Common myeloid progenitor, CD34-positive (primary cell): ENCODE measurements at regions not wholly inside any gene's neighbourhood (a gene's known extent, or its start where the extent isn't known, plus 50 kb on each side); places are given as distances from the start of the nearest gene placed in this dataset.

Experiments
- CTCF ChIA-PET: fragments of 350-600 bp; sonication (Branson Sonifier 250); formaldehyde crosslinking; loops from one replicate; lab custom pipeline; 2021; ENCODE audit warnings: antibody characterized with exemption; lab: Charles Lee
- POLR2A ChIA-PET: fragments of 350-600 bp; sonication (Branson Sonifier 250); formaldehyde crosslinking; loops from one replicate; lab custom pipeline; 2021; ENCODE audit warnings: antibody characterized with exemption; lab: Charles Lee
- DNase-seq, 3 donors: peaks; one replicate each; pipeline versions ENCODE4 v3.0.0 to v3.0.0-alpha.2; 2013
- H3K27ac ChIP-seq, 2 experiments: 1 replicate in 1 of 2; 2 replicates in 1 of 2; pipeline ENCODE4 v1.7.0; 2013; ENCODE audit warnings: inconsistent platforms in 2 of 2, low read length in 2 of 2, mild to moderate bottlenecking in 2 of 2, low read depth in 1 of 2, moderate library complexity in 1 of 2; ENCODE audit not compliant: severe bottlenecking in 2 of 2, insufficient read depth in 1 of 2, poor library complexity in 1 of 2
- H3K27me3 ChIP-seq, 5 experiments: replicated peaks in 2 of 5; 1 replicate in 3 of 5; 2 replicates in 2 of 5; pipeline versions ENCODE4 v1.6.1 to v1.7.0; 2013; ENCODE audit warnings: low read length in 4 of 5, mild to moderate bottlenecking in 2 of 5, moderate library complexity in 2 of 5, inconsistent platforms in 1 of 5; ENCODE audit not compliant: insufficient read depth in 5 of 5, control insufficient read depth in 4 of 5
- H3K36me3 ChIP-seq, 4 experiments: 1 replicate in 2 of 4; 2 replicates in 2 of 4; pipeline versions ENCODE4 v1.6.1 to v1.7.0; 2013; ENCODE audit warnings: low read length in 3 of 4, control low read depth in 1 of 4, mild to moderate bottlenecking in 1 of 4; ENCODE audit not compliant: control insufficient read depth in 4 of 4, insufficient read depth in 4 of 4
- H3K4me1 ChIP-seq, 4 experiments: 1 replicate in 3 of 4; 2 replicates in 1 of 4; pipeline versions ENCODE4 v1.6.1 to v1.7.1; 2013; ENCODE audit warnings: low read length in 3 of 4, mild to moderate bottlenecking in 3 of 4, control low read depth in 1 of 4, inconsistent platforms in 1 of 4, moderate library complexity in 1 of 4; ENCODE audit not compliant: control insufficient read depth in 4 of 4, insufficient read depth in 4 of 4; ENCODE audit errors: control extremely low read depth in 1 of 4
- H3K4me3 ChIP-seq, 7 experiments: 1 replicate in 4 of 7; 2 replicates in 3 of 7; pipeline versions ENCODE4 v1.5.1 to v1.7.0; 2013; ENCODE audit warnings: mild to moderate bottlenecking in 7 of 7, low read length in 6 of 7, moderate library complexity in 6 of 7, inconsistent platforms in 2 of 7, low read depth in 2 of 7, control low read depth in 1 of 7; ENCODE audit not compliant: insufficient read depth in 4 of 7, control insufficient read depth in 1 of 7; ENCODE audit errors: extremely low read depth in 1 of 7
- H3K9me3 ChIP-seq, 5 experiments: 1 replicate in 4 of 5; 2 replicates in 1 of 5; pipeline versions ENCODE4 v1.6.1 to v1.7.1; 2013; ENCODE audit warnings: low read length in 4 of 5, mild to moderate bottlenecking in 2 of 5, inconsistent platforms in 1 of 5, low read depth in 1 of 5, moderate library complexity in 1 of 5; ENCODE audit not compliant: control insufficient read depth in 4 of 5, insufficient read depth in 2 of 5; ENCODE audit errors: control extremely low read depth in 1 of 5
- WGBS: methylation state at CpG from one replicate; pipeline ENCODE4 v1.1.5; 2013; ENCODE audit not compliant: insufficient coverage; 5-methylcytosine and 5-hydroxymethylcytosine counted together

DNA sequence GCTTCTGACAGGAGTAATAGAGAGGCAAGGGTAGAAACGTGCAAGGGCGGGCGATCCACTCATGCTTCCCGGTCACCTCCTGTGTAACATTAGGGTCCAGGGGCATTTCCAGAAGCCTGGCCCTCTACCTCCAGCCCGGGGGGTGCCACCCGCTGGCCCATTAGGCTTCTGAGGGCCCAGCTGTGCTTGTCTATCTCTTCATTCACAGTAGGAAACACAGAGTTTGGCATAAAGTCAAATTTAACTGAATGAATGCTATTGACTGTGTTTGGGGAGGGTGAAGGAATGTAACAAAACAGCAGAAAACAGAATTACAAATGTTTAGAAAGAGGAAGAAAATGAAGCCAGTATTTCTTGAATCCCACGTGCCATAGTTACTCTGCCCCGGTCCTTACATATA lies 112.4 kb upstream of the SLC66A3 start:
- WGBS: 93% methylated on average over 6 of the region's 8 CpGs
- ChIA-PET CTCF (no interaction called here), POLR2A (no interaction called here)
- Histone ChIP-seq H3K27me3 (peaks cover 0 to 5% (median 0%) of the 10 kb centered on the region in 5 experiments), H3K9me3 (peaks cover 0 to 19% (median 3%) of the 10 kb centered on the region in 5 experiments), H3K27ac (no peak overlapping the region), H3K36me3 (no peaks in the 10 kb centered on the region), H3K4me3 (no peak overlapping the region), H3K4me1 (no peaks in the 10 kb centered on the region)
- DNase-seq: no peak

DNA sequence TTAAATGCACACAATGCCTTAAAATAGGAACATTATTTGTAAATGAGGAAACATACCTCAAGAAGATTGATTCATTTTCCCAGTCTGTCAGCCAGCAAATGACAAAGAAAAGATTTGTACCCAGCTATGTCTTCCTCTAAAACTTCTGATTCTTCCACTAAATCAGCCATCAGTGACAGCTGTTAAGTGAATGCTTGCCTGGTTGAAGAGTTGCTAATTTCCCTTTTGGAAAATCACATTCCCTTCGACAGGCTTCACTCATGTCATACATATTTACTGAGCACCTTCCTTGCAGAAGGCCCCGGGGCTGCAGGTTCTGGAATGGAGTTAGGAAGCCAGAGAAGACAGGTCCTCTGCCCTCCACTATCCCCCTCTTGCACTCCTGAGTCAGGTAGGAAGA lies 112.0 kb upstream of the SLC66A3 start:
- Histone ChIP-seq H3K27ac (no peak overlapping the region), H3K4me3 (no peak overlapping the region), H3K36me3 (no peaks in the 10 kb centered on the region), H3K9me3 (peaks cover 0 to 19% (median 3%) of the 10 kb centered on the region in 5 experiments), H3K4me1 (no peaks in the 10 kb centered on the region), H3K27me3 (peaks cover 0 to 5% (median 0%) of the 10 kb centered on the region in 5 experiments)
- POLR2A ChIA-PET: no interaction called here
- no peak for DNase-seq
- WGBS: 83% methylated on average over 1 of the region's 2 CpGs
- CTCF ChIA-PET: no interaction called here

DNA sequence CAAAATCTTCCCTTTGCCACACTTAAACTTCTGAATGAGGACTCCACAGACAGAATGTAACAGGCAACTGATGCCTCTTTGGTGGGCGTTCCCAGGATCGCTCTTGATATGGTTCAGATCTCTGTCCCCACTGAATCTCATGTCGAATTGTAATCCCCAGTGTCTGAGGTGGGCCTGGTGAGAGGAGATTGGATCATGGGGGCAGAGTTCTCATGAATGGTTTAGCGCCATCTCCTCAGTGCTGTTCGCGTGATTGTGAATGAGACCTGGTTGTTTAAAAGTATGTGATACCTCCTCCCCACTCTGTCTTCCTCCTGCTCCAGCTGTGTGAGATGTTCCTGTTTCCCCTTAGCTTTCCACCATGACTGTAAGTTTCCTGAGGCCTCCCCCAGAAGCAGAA lies 111.1 kb upstream of the SLC66A3 start:
- POLR2A ChIA-PET: no interaction called here
- no peak overlapping the region for H3K27ac ChIP-seq
- DNase-seq: no peak
- H3K4me3 ChIP-seq: no peak overlapping the region
- WGBS: 48% methylated on average over 2 of the region's 6 CpGs
- H3K9me3 ChIP-seq: peaks cover 0 to 12% (median 0%) of the 10 kb centered on the region in 5 experiments
- CTCF ChIA-PET: no interaction called here
- H3K27me3 ChIP-seq: peaks cover 0 to 5% (median 0%) of the 10 kb centered on the region in 5 experiments
- H3K4me1 ChIP-seq: no peaks in the 10 kb centered on the region
- no peaks in the 10 kb centered on the region for H3K36me3 ChIP-seq

DNA sequence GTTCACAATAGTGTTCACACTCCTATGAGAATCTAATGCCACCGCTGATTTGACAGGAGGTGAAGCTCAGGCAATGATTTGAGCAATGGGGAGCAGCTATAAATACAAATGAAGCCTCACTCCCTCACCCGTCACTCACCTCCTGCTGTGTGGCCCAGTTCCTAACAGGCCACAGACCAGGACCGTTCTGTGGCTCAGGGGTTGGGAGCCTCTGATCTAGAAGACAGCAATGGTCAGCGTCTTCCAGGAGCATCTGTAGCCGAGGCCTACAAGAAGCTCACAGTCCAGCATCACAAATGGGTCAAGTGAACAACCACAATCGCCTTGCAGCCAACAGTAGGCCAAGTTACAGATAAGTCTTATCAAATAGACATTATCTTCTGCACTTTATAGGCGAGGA lies 110.0 kb upstream of the SLC66A3 start:
- Histone ChIP-seq H3K36me3 (no peaks in the 10 kb centered on the region), H3K27ac (no peak overlapping the region), H3K4me1 (no peaks in the 10 kb centered on the region), H3K27me3 (peaks cover 0 to 5% (median 0%) of the 10 kb centered on the region in 5 experiments), H3K4me3 (no peak overlapping the region), H3K9me3 (peaks cover 0 to 5% (median 0%) of the 10 kb centered on the region in 5 experiments)
- POLR2A ChIA-PET: no interaction called here
- DNase-seq: no peak
- 92% methylated on average over 7 of the region's 7 CpGs for WGBS
- CTCF ChIA-PET: no interaction called here

DNA sequence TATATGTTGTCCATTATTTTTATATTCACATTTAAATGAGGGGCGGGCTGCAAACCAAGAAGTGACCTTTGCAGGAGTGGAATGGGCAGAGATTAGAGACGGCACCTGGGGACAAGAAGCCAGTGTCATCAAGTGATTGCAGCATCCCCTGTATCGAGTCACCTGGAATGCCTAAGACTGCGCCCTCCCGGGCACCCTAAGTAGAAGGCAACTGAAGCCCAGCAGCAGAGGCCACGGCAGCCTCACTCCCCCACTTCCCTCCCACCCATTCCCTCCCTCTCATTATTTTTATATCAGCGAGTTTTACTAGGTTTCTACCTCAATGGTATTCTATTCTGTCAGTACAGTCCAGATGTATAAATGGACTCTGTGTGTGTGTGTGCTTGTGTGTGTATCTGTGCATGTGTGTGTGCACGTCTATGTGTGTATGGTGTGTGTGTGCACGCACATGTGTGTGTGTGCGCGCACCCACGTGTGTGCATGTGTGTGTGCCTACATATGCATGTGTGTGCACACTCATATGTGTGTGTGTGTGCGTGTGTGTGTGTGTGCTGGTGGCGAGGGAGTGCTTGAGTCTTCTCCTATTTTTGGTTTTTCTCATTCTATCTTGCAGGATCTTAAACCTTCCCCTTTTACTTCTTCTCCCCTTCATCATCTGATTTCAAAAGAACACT lies 106.8 kb upstream of the SLC66A3 start:
- 80% methylated on average over 5 of the region's 14 CpGs for WGBS
- DNase-seq: no peak
- H3K27ac ChIP-seq: no peak overlapping the region
- no peaks in the 10 kb centered on the region for H3K27me3 ChIP-seq
- H3K4me1 ChIP-seq: no peaks in the 10 kb centered on the region
- H3K4me3 ChIP-seq: no peak overlapping the region
- ChIA-PET CTCF (no interaction called here), POLR2A (no interaction called here)
- peaks cover 0 to 2% (median 0%) of the 10 kb centered on the region in 5 experiments for H3K9me3 ChIP-seq
- no peaks in the 10 kb centered on the region for H3K36me3 ChIP-seq

DNA sequence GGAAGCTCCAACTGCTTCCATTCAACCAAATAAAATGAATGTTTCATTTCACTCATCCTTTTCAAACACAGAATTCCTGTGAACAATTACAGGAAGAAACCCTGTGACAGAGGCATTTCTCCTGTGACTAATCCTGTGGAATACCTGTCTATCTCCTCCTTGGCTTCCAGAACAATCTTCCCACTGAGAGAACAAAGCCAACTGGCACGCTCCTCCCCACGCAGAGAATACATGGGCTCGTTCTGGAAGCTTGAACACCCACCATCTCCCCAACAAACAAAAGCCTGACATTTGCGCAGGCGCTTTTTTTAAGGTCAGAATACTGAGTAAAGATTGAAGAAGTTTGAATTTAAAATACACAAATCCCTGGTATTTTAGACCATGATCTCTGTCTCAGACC lies 104.7 kb upstream of the SLC66A3 start:
- H3K4me1 ChIP-seq: no peaks in the 10 kb centered on the region
- WGBS: no CpG with 5 or more reads among the region's 5 CpGs
- CTCF ChIA-PET: no interaction called here
- no peak for DNase-seq
- no peaks in the 10 kb centered on the region for H3K36me3 ChIP-seq
- no peaks in the 10 kb centered on the region for H3K9me3 ChIP-seq
- POLR2A ChIA-PET: no interaction called here
- H3K27me3 ChIP-seq: no peaks in the 10 kb centered on the region
- H3K27ac ChIP-seq: no peak overlapping the region
- no peak overlapping the region for H3K4me3 ChIP-seq

DNA sequence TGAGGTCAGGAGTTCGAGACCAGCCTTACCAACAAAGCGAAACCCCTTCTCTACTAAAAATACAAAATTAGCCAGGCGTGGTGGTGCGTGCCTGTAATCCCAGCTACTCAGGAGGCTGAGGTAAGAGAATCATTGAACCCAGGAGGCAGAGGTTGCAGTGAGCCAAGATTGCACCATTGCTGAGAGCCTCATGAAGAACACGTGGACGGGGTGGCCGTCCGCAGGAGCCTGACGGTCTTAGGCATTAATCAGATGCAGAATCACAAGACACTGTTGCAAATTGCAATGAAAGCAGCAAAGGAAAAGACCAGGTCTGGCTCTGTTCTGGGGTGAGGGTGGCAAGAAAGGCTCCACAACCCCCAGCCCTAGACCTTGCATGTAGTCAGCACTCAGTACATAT lies 104.0 kb upstream of the SLC66A3 start:
- POLR2A ChIA-PET: no interaction called here
- H3K9me3 ChIP-seq: no peaks in the 10 kb centered on the region
- H3K27me3 ChIP-seq: no peaks in the 10 kb centered on the region
- H3K4me1 ChIP-seq: no peaks in the 10 kb centered on the region
- no peak overlapping the region for H3K27ac ChIP-seq
- CTCF ChIA-PET: no interaction called here
- no peaks in the 10 kb centered on the region for H3K36me3 ChIP-seq
- 89% methylated on average over 8 of the region's 9 CpGs for WGBS
- no peak for DNase-seq
- no peak overlapping the region for H3K4me3 ChIP-seq
